Omental fat pad (tissue), 3 donors: ENCODE measurements at regions not wholly inside any gene's neighbourhood (a gene's known extent, or its start where the extent isn't known, plus 50 kb on each side); places are given as distances from the start of the nearest gene placed in this dataset.

ENCODE experiments used
- ATAC-seq: fragments of 150-250 bp; one replicate; pipeline ENCODE4 v1.9.1; 2016; ENCODE audit warnings: mild to moderate bottlenecking, moderate library complexity; ENCODE audit not compliant: low FRiP score
- DNase-seq: peaks from one replicate; pipeline ENCODE4 v3.0.0-alpha.2; 2019; ENCODE audit warnings: low spot score
- TF ChIP-seq, protein P1 (sequence below), 3 donors: fragments of 450-650 bp; IDR thresholded peaks; one replicate each; pipeline ENCODE4 v1.5.1; 2016 to 2017; ENCODE audit warnings: antibody characterized with exemption in 3 of 3, mild to moderate bottlenecking in 3 of 3, moderate library complexity in 2 of 3

DNA sequence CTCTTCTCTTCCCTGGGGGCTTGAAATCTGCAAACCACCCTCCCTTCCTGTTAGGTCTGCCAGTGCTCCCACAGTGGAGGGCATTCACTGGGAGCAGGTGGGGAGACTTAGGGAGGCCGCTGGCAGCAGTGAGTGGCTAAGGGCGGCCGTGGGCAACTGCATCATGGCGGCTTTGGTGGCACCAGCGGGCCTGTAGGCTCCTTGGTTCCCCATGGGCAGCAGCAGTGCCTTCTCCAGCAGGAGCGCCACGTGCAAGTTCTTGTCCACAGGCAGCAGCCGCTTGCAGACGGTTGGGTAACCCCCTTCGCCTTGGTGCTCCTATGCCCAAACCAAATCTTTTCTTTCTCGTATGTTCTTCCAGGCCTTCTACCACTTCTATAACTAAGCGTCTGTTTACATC, 158.2 kb downstream of the SREK1 start:
- TF ChIP-seq, protein P1, sequence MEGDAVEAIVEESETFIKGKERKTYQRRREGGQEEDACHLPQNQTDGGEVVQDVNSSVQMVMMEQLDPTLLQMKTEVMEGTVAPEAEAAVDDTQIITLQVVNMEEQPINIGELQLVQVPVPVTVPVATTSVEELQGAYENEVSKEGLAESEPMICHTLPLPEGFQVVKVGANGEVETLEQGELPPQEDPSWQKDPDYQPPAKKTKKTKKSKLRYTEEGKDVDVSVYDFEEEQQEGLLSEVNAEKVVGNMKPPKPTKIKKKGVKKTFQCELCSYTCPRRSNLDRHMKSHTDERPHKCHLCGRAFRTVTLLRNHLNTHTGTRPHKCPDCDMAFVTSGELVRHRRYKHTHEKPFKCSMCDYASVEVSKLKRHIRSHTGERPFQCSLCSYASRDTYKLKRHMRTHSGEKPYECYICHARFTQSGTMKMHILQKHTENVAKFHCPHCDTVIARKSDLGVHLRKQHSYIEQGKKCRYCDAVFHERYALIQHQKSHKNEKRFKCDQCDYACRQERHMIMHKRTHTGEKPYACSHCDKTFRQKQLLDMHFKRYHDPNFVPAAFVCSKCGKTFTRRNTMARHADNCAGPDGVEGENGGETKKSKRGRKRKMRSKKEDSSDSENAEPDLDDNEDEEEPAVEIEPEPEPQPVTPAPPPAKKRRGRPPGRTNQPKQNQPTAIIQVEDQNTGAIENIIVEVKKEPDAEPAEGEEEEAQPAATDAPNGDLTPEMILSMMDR (IDR thresholded peaks at IDR 0.05) = no peak
- DNase-seq = no peak
- no peak for ATAC-seq

DNA sequence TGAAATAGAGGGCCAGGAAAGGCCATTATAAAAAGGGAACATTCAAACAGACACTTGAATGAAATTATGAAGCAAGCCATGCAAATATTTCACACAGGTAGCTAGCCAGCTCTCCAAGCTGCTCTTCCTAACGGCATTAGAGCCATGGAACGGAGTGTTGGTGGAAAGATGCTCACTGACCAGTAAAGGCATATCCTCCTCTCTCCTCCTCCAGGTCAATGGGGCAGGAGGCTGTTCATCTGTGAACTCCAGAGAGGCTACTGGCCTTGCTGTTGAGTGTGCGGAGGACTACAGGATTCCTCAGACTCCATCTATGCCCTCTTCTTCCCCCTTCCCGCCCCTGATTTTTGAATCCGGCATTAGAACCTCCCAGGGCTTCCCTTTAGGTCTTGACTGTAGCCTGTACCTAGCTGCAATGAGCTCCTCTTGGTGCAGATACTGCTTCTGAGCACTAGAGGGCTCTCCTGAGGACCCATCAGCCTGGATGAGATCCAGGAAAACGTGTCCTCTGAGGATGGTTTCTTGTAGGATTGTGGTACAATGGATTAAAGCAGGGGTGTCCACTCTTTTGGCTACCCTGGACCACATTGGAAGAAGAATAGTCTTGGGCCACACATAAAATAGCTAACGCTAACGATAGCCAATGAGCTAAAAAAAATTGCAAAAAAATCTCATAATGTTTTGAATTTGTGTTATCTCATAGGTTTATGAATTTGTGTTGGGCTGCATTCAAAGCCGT, 162.2 kb downstream of the SREK1 start:
- TF ChIP-seq, protein P1 (IDR thresholded peaks at IDR 0.05) = peak in 1 of 3 donors; percentile 43
- ATAC-seq (no peak), DNase-seq (no peak)

DNA sequence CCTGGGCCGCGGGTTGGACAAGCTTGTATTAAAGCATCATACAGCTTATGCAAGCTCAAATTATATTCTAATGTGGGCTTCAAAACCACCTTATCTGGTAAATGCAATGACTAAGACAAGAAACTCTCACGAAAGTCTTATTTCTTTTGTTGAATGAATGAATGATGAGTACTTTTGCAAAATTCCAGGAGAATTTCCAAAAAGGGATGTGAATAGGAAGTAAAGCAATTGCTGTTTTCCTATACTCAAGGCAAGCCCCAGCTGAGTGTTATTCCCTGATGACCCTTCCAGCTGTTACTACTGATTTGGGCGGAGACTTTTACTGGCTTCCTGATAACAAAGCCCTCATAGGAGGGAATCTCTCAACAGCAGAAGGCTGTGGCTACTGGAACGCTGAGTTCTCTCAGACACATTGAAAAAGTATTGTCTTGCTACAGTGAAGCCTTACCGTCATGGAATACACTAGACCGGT, 162.8 kb downstream of the SREK1 start:
- no peak for DNase-seq
- ATAC-seq = peak; percentile 33
- TF ChIP-seq, protein P1 (IDR thresholded peaks at IDR 0.05) = no peak

DNA sequence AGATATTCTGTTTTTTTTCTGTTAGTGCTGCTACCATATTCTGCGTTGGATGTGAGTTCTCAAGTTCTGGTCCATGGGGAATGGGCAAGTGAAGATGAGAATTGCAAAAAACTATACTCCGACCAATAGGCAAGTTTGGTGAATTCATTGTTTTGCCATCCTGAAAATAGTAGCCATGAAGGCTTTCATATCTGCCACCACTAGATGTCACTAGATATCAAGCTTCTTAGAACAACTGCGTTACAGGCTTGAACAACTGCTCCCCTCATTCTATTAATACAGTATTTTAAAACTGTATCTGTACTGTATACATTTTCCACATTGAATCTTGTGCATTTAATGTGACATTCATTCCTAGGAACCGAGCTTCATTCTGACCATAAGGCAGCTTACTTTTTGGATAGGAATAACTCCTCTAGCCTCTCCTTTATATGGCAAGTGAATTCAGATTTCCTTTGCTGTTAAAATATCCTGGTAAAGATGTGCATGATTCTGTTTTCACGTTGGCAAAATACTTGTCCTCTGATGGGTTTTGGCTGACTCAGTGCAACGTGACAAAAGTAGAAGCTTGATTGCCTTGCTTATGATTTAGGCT, 163.6 kb downstream of the SREK1 start:
- peak; percentile 50 for ATAC-seq
- TF ChIP-seq, protein P1 (IDR thresholded peaks at IDR 0.05) = no peak

DNA sequence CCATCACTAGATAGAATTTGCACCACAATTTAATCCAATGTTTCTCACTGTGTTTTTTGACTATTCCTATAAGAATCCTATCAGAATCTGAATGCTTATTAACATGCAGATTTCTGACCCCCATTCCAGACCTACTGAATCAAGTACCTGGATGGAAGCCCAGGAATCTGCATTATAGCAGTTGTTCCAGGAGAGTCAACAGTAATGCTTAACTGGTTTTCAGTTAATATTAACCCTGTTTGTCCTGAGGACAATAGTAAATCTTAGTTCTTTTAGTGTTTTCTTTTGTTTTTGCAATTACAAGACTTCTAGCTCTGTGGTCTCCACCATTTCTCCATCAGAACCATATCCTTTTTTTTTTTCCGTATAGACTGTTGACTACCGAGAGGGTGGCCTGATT, 168.2 kb downstream of the SREK1 start:
- DNase-seq (no peak), ATAC-seq (no peak)
- TF ChIP-seq, protein P1 (IDR thresholded peaks at IDR 0.05) = no peak

More for the DNA sequence above, 163.6 kb downstream of the SREK1 start:
- no peak for DNase-seq

DNA sequence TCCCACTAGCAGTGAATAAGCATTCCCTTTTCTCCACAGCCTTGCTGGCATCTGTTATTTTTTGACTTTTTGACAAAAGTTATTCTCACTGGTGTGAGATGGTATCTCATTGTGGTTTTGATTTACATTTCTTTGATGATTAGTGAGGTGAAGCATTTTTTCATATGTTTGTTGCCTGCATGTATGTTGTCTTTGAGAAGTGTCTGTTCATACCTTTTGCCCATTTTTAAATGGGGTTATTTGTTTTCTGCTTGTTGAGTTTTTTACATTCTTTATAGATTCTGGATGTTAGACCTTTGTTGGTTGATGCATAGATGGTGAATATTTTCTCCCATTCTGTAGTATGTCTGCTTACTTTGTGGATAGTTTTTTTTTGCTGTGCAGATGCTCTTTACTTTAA, 171.7 kb downstream of the SREK1 start:
- no peak for DNase-seq
- ATAC-seq = no peak
- TF ChIP-seq, protein P1 (IDR thresholded peaks at IDR 0.05) = no peak
